HFF-Myc (cell line): ENCODE measurements at regions not wholly inside any gene's neighbourhood (a gene's known extent, or its start where the extent isn't known, plus 50 kb on each side); places are given as distances from the start of the nearest gene placed in this dataset.

ENCODE experiments used
- DNase-seq: peaks from one replicate; pipeline ENCODE4 v3.0.0-alpha.2; 2011; ENCODE audit warnings: low read depth; ENCODE audit errors: extremely low read depth
- H3K4me3 ChIP-seq: replicated peaks from 2 replicates; pipeline ENCODE4 v1.5.1; 2011; ENCODE audit warnings: low read depth, mild to moderate bottlenecking, control low read depth, low read length
- CTCF ChIP-seq: IDR thresholded peaks from 2 replicates; pipeline ENCODE4 v1.5.1; 2012; ENCODE audit warnings: mild to moderate bottlenecking, low read depth, low read length, control low read depth; ENCODE audit errors: missing control alignments

GRCh38 chr5:33032271-33033070, 321.4 kb downstream of the NPR3 start:
- TF ChIP-seq CTCF, result no peak
- DNase-seq, result no peak
- H3K4me3 ChIP-seq, result no peak overlapping the region

DNA sequence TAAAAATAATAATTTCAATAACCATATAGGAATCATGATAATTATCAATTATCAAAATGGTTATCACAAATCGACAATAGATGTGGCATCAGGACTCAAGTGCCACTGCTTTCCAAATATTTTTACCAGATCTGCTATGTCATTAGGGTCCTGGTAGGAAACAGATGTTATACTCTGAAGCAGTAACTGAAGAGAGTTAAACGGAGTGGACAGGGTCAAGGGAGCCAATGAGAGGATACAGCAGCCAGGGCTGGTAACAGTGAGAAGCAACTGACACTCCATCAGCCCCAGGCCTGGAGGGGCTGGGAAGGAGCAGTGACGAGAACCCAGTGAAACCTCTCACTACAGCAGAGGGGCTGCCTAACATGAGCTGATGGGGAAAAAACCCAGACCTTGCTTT, 322.4 kb downstream of the NPR3 start:
- DNase-seq, result no peak
- TF ChIP-seq CTCF, result no peak
- no peak overlapping the region for H3K4me3 ChIP-seq

DNA sequence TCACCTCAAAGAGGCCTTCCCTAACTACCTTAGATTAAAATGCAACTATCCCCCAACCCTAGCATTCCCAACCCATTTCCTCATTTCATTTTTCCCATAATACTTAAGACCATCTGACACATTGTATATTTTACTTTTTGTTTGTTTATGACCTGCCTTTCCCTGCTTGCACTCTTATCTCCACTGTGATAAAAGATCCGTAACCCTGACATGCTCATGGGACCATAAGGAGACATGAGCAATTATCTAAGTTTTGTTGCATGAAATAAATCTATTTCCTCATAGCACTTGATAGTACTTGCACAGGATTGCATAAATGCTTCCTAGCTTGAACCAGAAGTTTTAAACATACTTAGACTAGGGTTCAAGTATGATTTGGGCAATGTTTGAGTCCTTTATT, 323.7 kb downstream of the NPR3 start:
- no peak overlapping the region for H3K4me3 ChIP-seq
- no peak for DNase-seq
- no peak for TF ChIP-seq CTCF

GRCh38 chr5:33035851-33036527, 324.9 kb downstream of the NPR3 start:
- no peak overlapping the region for H3K4me3 ChIP-seq
- DNase-seq, result no peak
- no peak for TF ChIP-seq CTCF

GRCh38 chr5:33037076-33037475, 326.0 kb downstream of the NPR3 start:
- TF ChIP-seq CTCF, result no peak
- H3K4me3 ChIP-seq, result no peak overlapping the region

DNA sequence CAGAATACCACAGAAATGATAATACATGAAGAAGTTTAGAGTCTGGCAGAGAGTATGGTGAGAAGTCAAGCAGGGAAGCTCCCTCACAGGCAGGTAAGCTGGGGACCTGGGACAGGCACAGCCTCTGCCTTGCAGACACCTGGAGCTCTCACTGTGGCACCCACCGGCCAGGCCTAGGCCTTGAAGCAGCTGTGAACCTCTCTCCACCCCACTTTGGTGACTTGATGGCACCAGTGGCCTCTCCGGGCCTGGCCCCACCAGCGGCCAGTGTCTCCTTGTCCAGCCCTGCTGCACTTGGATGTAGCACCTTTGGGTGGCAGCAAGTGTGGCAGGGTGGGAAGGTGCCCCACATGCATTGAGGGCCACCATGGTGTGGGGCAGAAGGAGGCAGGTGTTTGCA, 330.5 kb downstream of the NPR3 start:
- TF ChIP-seq CTCF, result no peak
- H3K4me3 ChIP-seq, result no peak overlapping the region
- no peak for DNase-seq

More at GRCh38 chr5:33037076-33037475, 326.0 kb downstream of the NPR3 start:
- DNase-seq, result no peak
